ENCODE measurements at regions not wholly inside any gene's neighbourhood (a gene's known extent, or its start where the extent isn't known, plus 50 kb on each side); places are given as distances from the start of the nearest gene placed in this dataset.

DNA sequence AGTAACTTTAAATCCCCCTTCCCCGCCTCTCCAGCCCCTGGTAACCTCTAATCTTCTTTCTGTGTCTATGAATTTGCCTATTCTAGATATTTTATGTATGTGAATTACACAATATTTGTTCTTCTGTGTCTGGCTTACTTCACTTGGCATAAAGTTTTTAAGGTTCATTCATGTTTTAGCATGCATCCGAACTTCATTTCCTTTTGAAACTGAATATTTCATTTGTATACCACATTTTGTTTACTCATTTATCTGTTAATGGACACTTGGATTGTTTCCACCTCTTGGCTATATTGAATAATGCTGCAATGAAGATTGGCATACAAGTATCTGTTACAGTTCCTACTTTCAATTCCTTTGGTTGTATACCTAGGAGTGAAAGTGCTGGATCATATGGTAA lies 205.3 kb downstream of the TM2D1 start:
- DNase-seq: no peak

DNA sequence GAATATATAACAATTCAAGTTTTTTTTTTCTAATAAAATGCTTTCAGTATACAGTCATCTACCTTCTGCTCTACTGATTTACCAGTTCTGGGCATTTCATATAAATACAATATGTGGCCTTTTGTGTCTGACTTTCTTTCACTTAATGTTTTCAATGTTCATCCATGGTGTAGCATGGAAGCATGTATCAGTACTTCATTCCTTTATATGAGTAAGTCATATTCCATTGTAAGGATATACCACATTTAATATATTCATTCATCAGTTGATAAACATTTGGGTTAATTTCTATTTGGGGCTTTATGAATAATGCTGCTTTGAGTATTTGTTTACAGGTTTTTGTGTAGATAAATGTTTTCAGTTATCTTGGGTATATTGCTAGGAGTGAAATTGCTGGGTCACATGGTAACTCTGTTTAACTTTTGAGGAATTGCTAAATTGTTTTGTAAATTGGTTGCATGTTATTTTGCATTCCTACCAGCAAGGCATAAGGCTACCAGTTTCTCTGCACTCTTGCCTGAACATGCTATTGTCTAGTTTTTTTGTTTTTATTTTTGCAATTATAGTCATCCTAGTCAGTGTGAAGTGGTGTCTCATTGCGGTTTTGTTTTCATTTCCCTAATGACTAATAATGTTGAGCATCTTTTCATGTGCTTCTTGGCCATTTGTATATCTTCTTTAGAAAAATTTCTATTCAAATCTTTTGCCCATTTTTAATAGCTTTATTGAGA lies 206.1 kb downstream of the TM2D1 start:
- no peak for DNase-seq

DNA sequence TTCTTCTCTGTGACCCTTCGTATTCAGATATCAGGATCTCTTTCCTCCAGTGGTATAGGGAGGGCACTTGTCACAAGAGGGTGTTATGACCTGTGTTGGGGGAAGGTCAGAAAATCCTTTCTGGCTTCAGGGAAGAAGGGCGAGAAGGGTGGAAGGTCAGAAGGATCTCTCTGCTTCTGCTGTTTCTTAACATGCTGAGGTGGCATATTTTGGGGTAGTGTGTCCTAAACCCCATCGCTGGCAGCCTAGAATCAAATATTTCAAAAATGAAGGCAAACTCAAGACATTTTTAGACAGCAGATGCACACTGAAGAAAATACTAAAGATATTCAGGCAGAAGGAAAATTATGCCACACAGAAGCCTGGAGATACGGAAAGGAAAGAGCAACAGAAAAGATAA lies 207.6 kb downstream of the TM2D1 start:
- no peak for DNase-seq

DNA sequence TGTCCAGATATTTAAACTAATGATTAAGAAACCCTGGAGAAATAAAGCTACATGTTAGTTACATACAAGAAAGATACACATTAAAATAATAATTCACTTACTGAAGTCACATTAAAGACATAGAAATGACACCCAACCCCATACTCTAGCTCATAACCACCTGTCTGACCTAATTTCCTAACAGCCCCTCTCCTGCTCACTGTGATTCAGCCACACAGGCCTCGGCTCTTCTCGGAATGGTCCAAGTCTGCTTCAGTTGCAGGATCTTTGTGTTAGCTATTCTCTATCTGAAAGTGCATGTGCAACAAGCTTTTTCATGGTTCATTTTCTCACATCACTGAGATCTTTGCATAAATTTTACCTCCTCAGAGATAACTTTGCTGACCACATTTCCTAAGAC lies 209.8 kb downstream of the TM2D1 start:
- no peak for DNase-seq
